K562 (cell line): ENCODE measurements at regions not wholly inside any gene's neighbourhood (a gene's known extent, or its start where the extent isn't known, plus 50 kb on each side); places are given as distances from the start of the nearest gene placed in this dataset.

ENCODE experiments used
- ATAC-seq: fragments of 200-7000 bp; cut with Tn5 transposase; 3 replicates; pipeline ENCODE4 v1.9.1; 2020; ENCODE audit warnings: moderate library complexity
- BruUV-seq: library from RNA; stranded (reverse); fragments of 400-500 nt; replicated peaks from 2 replicates; lab custom pipeline; 2021; lab: Mats Ljungman, UMichigan
- CTCF ChIA-PET: fragments of 300-600 bp; formaldehyde crosslinking; extraction: SDS; loops from one replicate; lab custom pipeline; 2021; ENCODE audit warnings: low intra/inter-chr PET ratio; lab: Yijun Ruan, JAX
- POLR2A ChIA-PET: fragments of 300-600, 350-650 bp; sonication (Branson Sonifier 250); formaldehyde crosslinking; extraction: SDS; loops from one replicate; lab custom pipeline; 2021; ENCODE audit warnings: antibody characterized with exemption, inconsistent platforms; lab: Yijun Ruan, JAX
- DNase-seq, 4 experiments: peaks; one replicate each; pipeline versions ENCODE4 v3.0.0 to v3.0.0-alpha.2; 2011 to 2018; ENCODE audit warnings: low spot score in 3 of 4, mixed read lengths in 3 of 4; ENCODE audit errors: extremely low read depth in 1 of 4
- FAIRE-seq: peaks from 2 replicates; lab custom pipeline; 2011; peaks lifted over from hg19 to GRCh38; lab: Jason Lieb, UNC
- H2AFZ ChIP-seq: 2 replicates; pipeline ENCODE4 v1.6.0; 2011; ENCODE audit warnings: low read depth, low read length, control low read depth, inconsistent platforms
- H3K27ac ChIP-seq: fragments of 200-600 bp; 3 replicates; pipeline ENCODE4 v1.8.0; 2011; ENCODE audit warnings: low read depth, mild to moderate bottlenecking, control low read depth, inconsistent platforms, low read length, moderate library complexity, mixed read lengths; ENCODE audit errors: extremely low read depth
- H3K27me3 ChIP-seq, 2 experiments: fragments of 300-600 bp in 1 of 2; 2 replicates in 1 of 2; 3 replicates in 1 of 2; pipeline versions ENCODE4 v1.6.0 to v1.8.0; 2011; ENCODE audit warnings: inconsistent platforms in 2 of 2, low read length in 2 of 2, mild to moderate bottlenecking in 1 of 2, mixed read lengths in 1 of 2, moderate library complexity in 1 of 2; ENCODE audit not compliant: control insufficient read depth in 2 of 2, insufficient read depth in 2 of 2
- H3K36me3 ChIP-seq: fragments of 300-600 bp; 3 replicates; pipeline ENCODE4 v1.8.0; 2011; ENCODE audit warnings: mild to moderate bottlenecking, low read length, inconsistent platforms; ENCODE audit not compliant: control insufficient read depth, insufficient read depth
- H3K4me1 ChIP-seq, 2 experiments: fragments of 200-600 bp in 1 of 2; replicated peaks in 1 of 2; 2 replicates in 1 of 2; 3 replicates in 1 of 2; pipeline versions ENCODE4 v1.5.1 to v1.8.0; 2011; ENCODE audit warnings: inconsistent platforms in 2 of 2, low read length in 2 of 2, mild to moderate bottlenecking in 1 of 2, mixed read lengths in 1 of 2, moderate library complexity in 1 of 2; ENCODE audit not compliant: control insufficient read depth in 2 of 2, insufficient read depth in 2 of 2
- H3K4me2 ChIP-seq: 2 replicates; pipeline ENCODE4 v1.6.1; 2011; ENCODE audit warnings: low read length, control low read depth, inconsistent platforms, mixed read lengths; ENCODE audit not compliant: insufficient read depth
- H3K4me3 ChIP-seq: fragments of 200-600 bp; sonication (generic), shearing (Covaris generic); 2 replicates; pipeline ENCODE4 v1.5.1; 2016; ENCODE audit warnings: control low read depth, inconsistent platforms
- H3K79me2 ChIP-seq: fragments of 200-600 bp; 3 replicates; pipeline ENCODE4 v1.8.0; 2011; ENCODE audit warnings: low read length, inconsistent platforms; ENCODE audit not compliant: control insufficient read depth, insufficient read depth
- H3K9ac ChIP-seq, 2 experiments: 2 replicates each; pipeline versions ENCODE4 v1.6.0 to v1.6.1; 2011; ENCODE audit warnings: low read depth in 2 of 2, low read length in 2 of 2, control low read depth in 1 of 2, inconsistent platforms in 1 of 2, mild to moderate bottlenecking in 1 of 2, mixed read lengths in 1 of 2; ENCODE audit not compliant: insufficient read depth in 1 of 2
- H3K9me1 ChIP-seq: one replicate; pipeline ENCODE4 v1.6.0; 2011; ENCODE audit warnings: inconsistent platforms, mild to moderate bottlenecking, low read length, moderate library complexity; ENCODE audit not compliant: control insufficient read depth, insufficient read depth
- H3K9me3 ChIP-seq: replicated peaks from 2 replicates; pipeline ENCODE4 v1.5.1; 2011; ENCODE audit warnings: low read depth, low read length, inconsistent platforms; ENCODE audit not compliant: control insufficient read depth, insufficient read depth
- H4K20me1 ChIP-seq: replicated peaks from 2 replicates; pipeline ENCODE4 v1.6.1; 2011; ENCODE audit warnings: low read length, inconsistent platforms, mixed read lengths; ENCODE audit not compliant: control insufficient read depth, insufficient read depth
- CC2D1A ChIP-seq: fragments of 450-650 bp; IDR thresholded peaks from 2 replicates; pipeline ENCODE4 v1.6.1; 2017; ENCODE audit warnings: mild to moderate bottlenecking
- EP400 ChIP-seq: fragments of 450-650 bp; IDR thresholded peaks from 2 replicates; pipeline ENCODE4 v1.6.1; 2017; ENCODE audit warnings: antibody characterized with exemption, mild to moderate bottlenecking, moderate library complexity
- EZH2 ChIP-seq: IDR thresholded peaks from 2 replicates; pipeline ENCODE4 v1.6.1; 2012; ENCODE audit warnings: low read depth, mild to moderate bottlenecking, inconsistent platforms, low read length, borderline replicate concordance
- GATA2 ChIP-seq: sonication (generic); formaldehyde crosslinking; IDR thresholded peaks from 2 replicates; pipeline ENCODE4 v1.4.0; 2020; ENCODE audit warnings: mild to moderate bottlenecking, missing genetic modification reagents
- HCFC1 ChIP-seq: IDR thresholded peaks from 2 replicates; pipeline ENCODE4 v1.6.1; 2012; ENCODE audit warnings: low read depth, low read length, improper control_type of control experiment
- MTA3 ChIP-seq: fragments of 450-650 bp; formaldehyde crosslinking; IDR thresholded peaks from 2 replicates; pipeline ENCODE4 v1.6.1; 2017; ENCODE audit warnings: mild to moderate bottlenecking, borderline replicate concordance
- NFRKB ChIP-seq: fragments of 450-650 bp; IDR thresholded peaks from 2 replicates; pipeline ENCODE4 v1.6.1; 2016; ENCODE audit warnings: low read depth
- STAG1 ChIP-seq: sonication (generic); formaldehyde crosslinking; IDR thresholded peaks from 2 replicates; pipeline ENCODE4 v1.5.0; 2020; ENCODE audit warnings: missing genetic modification reagents, borderline replicate concordance
- TCF15 ChIP-seq: fragments of 250-450 bp; sonication (Bioruptor Pico); IDR thresholded peaks from 2 replicates; pipeline ENCODE4 v1.8.0; 2022; ENCODE audit warnings: moderate library complexity, mild to moderate bottlenecking, inconsistent platforms
- TGIF2 ChIP-seq: sonication (generic); formaldehyde crosslinking; IDR thresholded peaks from 2 replicates; pipeline ENCODE4 v1.8.1; 2022; ENCODE audit warnings: mild to moderate bottlenecking, missing genetic modification reagents, moderate library complexity
- ZBTB49 ChIP-seq: sonication (generic); formaldehyde crosslinking; IDR thresholded peaks from 2 replicates; pipeline ENCODE4 v1.8.0; 2022; ENCODE audit warnings: missing genetic modification reagents, mild to moderate bottlenecking, borderline replicate concordance
- ZNF146 ChIP-seq: IDR thresholded peaks from one replicate; pipeline ENCODE4 v1.6.1; 2018; ENCODE audit warnings: missing compliant biosample characterization; ENCODE audit not compliant: unreplicated experiment
- ZNF277 ChIP-seq: fragments of 250-450 bp; sonication (Bioruptor Pico); IDR thresholded peaks from 2 replicates; pipeline ENCODE4 v1.8.0; 2022; ENCODE audit warnings: inconsistent platforms, mild to moderate bottlenecking, moderate library complexity, borderline replicate concordance
- ZNF436 ChIP-seq: fragments of 250-450, 450-650 bp; sonication (Bioruptor Pico); formaldehyde crosslinking; IDR thresholded peaks from 2 replicates; pipeline ENCODE4 v1.7.0; 2020; ENCODE audit warnings: mild to moderate bottlenecking
- WGBS: fragments of 100-300 bp; shearing (Covaris generic); methylation state at CpG from one replicate; pipeline ENCODE4 v1.1.6; 2016; ENCODE audit warnings: low coverage, mixed read lengths; ENCODE audit not compliant: insufficient coverage; ENCODE audit errors: missing lambda C conversion rate; 5-methylcytosine and 5-hydroxymethylcytosine counted together
- in situ Hi-C: fragments of 300-500 bp; cut with MboI; formaldehyde crosslinking; loops from 4 replicates; pipeline ENCODE4 v1.15.0; 2018; ENCODE audit warnings: inconsistent platforms, mixed read lengths
- intact Hi-C: fragments of 100-400 bp; cut with micrococcal nuclease; formaldehyde crosslinking; loops from 2 replicates; pipeline ENCODE4 v1.14.2; 2022

DNA sequence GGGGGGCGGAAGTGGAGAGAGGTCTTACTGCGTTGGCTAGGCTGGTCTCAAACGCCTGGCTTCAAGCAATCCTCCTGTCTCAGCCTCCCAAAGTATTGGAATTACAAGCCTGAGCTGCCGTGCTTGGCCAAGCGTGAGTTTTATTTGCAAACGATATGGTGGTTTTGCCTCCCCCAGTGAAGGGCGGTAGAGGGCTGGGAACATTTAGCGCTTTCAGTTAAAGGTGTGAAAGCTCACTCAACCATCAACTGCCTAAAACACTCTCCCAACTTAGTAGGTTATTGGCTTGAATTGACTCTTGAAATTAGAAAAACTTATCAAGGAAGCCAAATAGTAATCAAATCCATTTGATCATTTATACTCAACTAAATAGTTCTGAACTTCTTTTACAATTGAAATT, 156.3 kb downstream of the ESM1 start:
- Histone ChIP-seq H3K4me3 (no peak overlapping the region), H3K27ac (no peak overlapping the region), H2AFZ (no peak overlapping the region), H3K9me3 (no peaks in the 10 kb centered on the region), H4K20me1 (no peaks in the 10 kb centered on the region), H3K4me2 (no peak overlapping the region), H3K4me1 (no peaks in the 10 kb centered on the region), H3K9ac (no peak overlapping the region), H3K9me1 (no peaks in the 10 kb centered on the region), H3K36me3 (no peaks in the 10 kb centered on the region), H3K79me2 (no peaks in the 10 kb centered on the region), H3K27me3 (peaks cover 10 to 22% of the 10 kb centered on the region in 2 experiments)
- no TSS peak for BruUV-seq
- in situ Hi-C loops = no loop called here
- no peak for ATAC-seq
- intact Hi-C loops = no loop called here
- DNase-seq = no peak
- TF ChIP-seq CC2D1A (no peak), HCFC1 (no peak), EZH2 (no peak), TGIF2 (CRISPR knock-in tag) (no peak), TCF15 (CRISPR knock-in tag) (no peak)
- FAIRE-seq = no peak
- CTCF ChIA-PET = no interaction called here
- POLR2A ChIA-PET = no interaction called here
- 6% methylated on average over 8 of the region's 8 CpGs for WGBS

DNA sequence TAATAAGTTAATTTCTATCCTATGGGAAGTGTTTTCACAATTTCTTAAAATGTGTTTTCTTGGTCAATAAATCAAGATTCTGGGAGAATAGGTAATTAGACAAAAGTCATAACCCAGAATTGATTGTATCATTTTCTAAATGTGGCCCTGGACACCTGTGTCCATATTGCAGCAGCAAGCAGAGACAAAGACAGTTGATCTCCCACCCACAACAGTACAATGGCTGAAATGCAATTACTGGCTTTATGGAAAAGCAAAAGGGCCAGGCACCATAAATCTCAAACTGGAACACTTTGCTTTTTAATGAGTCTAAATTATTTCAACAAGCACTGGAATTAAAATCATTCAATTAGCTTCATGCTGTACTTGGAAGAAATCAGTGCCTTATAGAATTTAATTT, 157.2 kb downstream of the ESM1 start:
- H3K9me3 ChIP-seq = no peaks in the 10 kb centered on the region
- no peak overlapping the region for H3K4me2 ChIP-seq
- in situ Hi-C loops = no loop called here
- peaks cover 6 to 16% of the 10 kb centered on the region in 2 experiments; a peak in 4 of 5 replicates for H3K27me3 ChIP-seq
- ATAC-seq (no peak), DNase-seq (no peak), FAIRE-seq (no peak)
- H2AFZ ChIP-seq = no peak overlapping the region
- H3K4me1 ChIP-seq = no peaks in the 10 kb centered on the region
- no peak overlapping the region for H3K4me3 ChIP-seq
- H4K20me1 ChIP-seq = no peaks in the 10 kb centered on the region
- no peaks in the 10 kb centered on the region for H3K36me3 ChIP-seq
- H3K27ac ChIP-seq = no peak overlapping the region
- no peak overlapping the region for H3K9ac ChIP-seq
- intact Hi-C loops = no loop called here
- CTCF ChIA-PET = no interaction called here
- no peaks in the 10 kb centered on the region for H3K79me2 ChIP-seq
- H3K9me1 ChIP-seq = no peaks in the 10 kb centered on the region
- BruUV-seq = no TSS peak
- POLR2A ChIA-PET = no interaction called here
- TF ChIP-seq ZBTB49 (CRISPR knock-in tag) (no peak), NFRKB (no peak), EP400 (no peak), GATA2 (CRISPR knock-in tag) (no peak), ZNF146 (CRISPR knock-in tag) (no peak), ZNF277 (CRISPR knock-in tag) (no peak), MTA3 (no peak), STAG1 (CRISPR knock-in tag) (no peak), ZNF436 (no peak)
